ENCODE measurements at regions not wholly inside any gene's neighbourhood (a gene's known extent, or its start where the extent isn't known, plus 50 kb on each side); places are given as distances from the start of the nearest gene placed in this dataset.

DNA sequence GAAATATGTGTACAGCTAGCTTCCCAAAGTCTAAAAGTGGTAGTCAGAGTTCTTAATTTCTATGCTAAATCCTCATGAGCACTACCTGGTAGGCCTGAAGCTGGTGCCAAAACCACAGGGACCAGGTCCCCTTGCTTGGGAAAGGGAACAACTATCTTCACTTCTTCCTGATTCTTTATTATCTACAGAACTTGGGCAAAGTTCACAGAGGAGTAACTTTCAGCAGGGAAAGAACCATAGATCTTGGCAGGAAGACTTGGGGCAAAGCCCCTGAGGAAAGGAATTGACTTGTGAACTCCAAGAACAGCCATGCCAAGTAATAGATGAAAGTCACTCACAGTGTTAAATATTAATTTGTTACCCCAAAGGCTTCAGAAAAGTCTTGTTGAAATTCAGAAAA lies 193.0 kb downstream of the ZC3H11B start:
- H3K4me1 ChIP-seq (ENCODE audit: control insufficient read depth, insufficient read depth, low read length), result no peaks in the 10 kb centered on the region
- TF ChIP-seq OSR2 (tag by site-specific recombination; IDR thresholded peaks at IDR 0.05) (no peak), GLIS2 (tag by site-specific recombination; IDR thresholded peaks at IDR 0.05) (no peak), ZNF48 (tag by site-specific recombination; IDR thresholded peaks at IDR 0.05) (no peak), ZNF501 (tag by site-specific recombination; IDR thresholded peaks at IDR 0.05) (no peak), YY1 (tag by site-specific recombination; IDR thresholded peaks at IDR 0.05) (no peak), GLI4 (tag by site-specific recombination; IDR thresholded peaks at IDR 0.05) (no peak)
- TF ChIP-seq, protein P1, sequence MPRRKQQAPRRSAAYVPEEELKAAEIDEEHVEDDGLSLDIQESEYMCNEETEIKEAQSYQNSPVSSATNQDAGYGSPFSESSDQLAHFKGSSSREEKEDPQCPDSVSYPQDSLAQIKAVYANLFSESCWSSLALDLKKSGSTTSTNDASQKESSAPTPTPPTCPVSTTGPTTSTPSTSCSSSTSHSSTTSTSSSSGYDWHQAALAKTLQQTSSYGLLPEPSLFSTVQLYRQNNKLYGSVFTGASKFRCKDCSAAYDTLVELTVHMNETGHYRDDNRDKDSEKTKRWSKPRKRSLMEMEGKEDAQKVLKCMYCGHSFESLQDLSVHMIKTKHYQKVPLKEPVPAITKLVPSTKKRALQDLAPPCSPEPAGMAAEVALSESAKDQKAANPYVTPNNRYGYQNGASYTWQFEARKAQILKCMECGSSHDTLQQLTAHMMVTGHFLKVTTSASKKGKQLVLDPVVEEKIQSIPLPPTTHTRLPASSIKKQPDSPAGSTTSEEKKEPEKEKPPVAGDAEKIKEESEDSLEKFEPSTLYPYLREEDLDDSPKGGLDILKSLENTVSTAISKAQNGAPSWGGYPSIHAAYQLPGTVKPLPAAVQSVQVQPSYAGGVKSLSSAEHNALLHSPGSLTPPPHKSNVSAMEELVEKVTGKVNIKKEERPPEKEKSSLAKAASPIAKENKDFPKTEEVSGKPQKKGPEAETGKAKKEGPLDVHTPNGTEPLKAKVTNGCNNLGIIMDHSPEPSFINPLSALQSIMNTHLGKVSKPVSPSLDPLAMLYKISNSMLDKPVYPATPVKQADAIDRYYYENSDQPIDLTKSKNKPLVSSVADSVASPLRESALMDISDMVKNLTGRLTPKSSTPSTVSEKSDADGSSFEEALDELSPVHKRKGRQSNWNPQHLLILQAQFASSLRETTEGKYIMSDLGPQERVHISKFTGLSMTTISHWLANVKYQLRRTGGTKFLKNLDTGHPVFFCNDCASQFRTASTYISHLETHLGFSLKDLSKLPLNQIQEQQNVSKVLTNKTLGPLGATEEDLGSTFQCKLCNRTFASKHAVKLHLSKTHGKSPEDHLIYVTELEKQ (tag by site-specific recombination; IDR thresholded peaks at IDR 0.05; ENCODE audit: borderline replicate concordance), result no peak
- TF ChIP-seq, protein P2, sequence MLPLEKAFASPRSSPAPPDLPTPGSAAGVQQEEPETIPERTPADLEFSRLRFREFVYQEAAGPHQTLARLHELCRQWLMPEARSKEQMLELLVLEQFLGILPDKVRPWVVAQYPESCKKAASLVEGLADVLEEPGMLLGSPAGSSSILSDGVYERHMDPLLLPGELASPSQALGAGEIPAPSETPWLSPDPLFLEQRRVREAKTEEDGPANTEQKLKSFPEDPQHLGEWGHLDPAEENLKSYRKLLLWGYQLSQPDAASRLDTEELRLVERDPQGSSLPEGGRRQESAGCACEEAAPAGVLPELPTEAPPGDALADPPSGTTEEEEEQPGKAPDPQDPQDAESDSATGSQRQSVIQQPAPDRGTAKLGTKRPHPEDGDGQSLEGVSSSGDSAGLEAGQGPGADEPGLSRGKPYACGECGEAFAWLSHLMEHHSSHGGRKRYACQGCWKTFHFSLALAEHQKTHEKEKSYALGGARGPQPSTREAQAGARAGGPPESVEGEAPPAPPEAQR (tag by site-specific recombination; IDR thresholded peaks at IDR 0.05), result no peak
- no peak overlapping the region for H3K27ac ChIP-seq (ENCODE audit: extremely low read depth, low read depth, low read length)
- CTCF ChIA-PET, result interaction anchor here (0.6 to 1.0 kb wide), 2 partner anchors 33 to 34 kb away, joined by 3 to 4 read pairs; no protein-coding TSS in a partner anchor
- H3K9me3 ChIP-seq (ENCODE audit: control insufficient read depth, insufficient read depth, low read depth, low read length), result no peaks in the 10 kb centered on the region
- POLR2A ChIA-PET, result no interaction called here
- no peak overlapping the region for H3K4me3 ChIP-seq (ENCODE audit: low read depth, low read length)
- H3K36me3 ChIP-seq (ENCODE audit: control insufficient read depth in 2 of 2, insufficient read depth in 1 of 2, low read length in 2 of 2), result no peaks in the 10 kb centered on the region

DNA sequence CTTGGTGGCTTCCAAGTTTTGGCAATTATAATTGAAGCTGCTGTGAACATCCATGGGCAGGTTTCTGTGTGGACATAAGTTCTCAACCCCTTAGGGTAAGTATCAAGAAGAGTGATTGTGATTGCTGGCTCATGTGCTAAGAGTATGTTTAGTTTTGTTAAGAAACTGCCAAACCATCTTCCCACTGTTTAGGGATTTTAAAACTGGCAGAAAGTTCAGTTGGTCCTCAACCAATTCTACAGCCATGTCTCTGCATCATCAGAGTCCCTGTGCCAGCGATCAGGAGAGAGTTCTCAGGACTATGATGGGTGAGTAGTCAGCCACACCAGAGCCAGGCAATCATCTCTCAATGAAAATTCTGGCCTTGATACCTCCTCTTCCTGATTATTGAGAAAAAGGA lies 193.8 kb downstream of the ZC3H11B start:
- Histone ChIP-seq H3K4me1 (ENCODE audit: control insufficient read depth, insufficient read depth, low read length) (no peaks in the 10 kb centered on the region), H3K4me3 (ENCODE audit: low read depth, low read length) (no peak overlapping the region), H3K9me3 (ENCODE audit: control insufficient read depth, insufficient read depth, low read depth, low read length) (no peaks in the 10 kb centered on the region), H3K27ac (ENCODE audit: extremely low read depth, low read depth, low read length) (no peak overlapping the region), H3K36me3 (ENCODE audit: control insufficient read depth in 2 of 2, insufficient read depth in 1 of 2, low read length in 2 of 2) (no peaks in the 10 kb centered on the region)
- CTCF ChIA-PET, result interaction anchor here (1.0 kb wide), 1 partner anchor 33 kb away, joined by 3 read pairs; no protein-coding TSS in a partner anchor
- TF ChIP-seq, protein P1 (tag by site-specific recombination; IDR thresholded peaks at IDR 0.05; ENCODE audit: borderline replicate concordance), result no peak
- TF ChIP-seq ZEB2 (tag by site-specific recombination; IDR thresholded peaks at IDR 0.05) (no peak), ZNF48 (tag by site-specific recombination; IDR thresholded peaks at IDR 0.05) (no peak), ZNF624 (tag by site-specific recombination; IDR thresholded peaks at IDR 0.05) (no peak), ZFP69B (tag by site-specific recombination; IDR thresholded peaks at IDR 0.05) (no peak), ZNF391 (tag by site-specific recombination; IDR thresholded peaks at IDR 0.05; ENCODE audit: borderline replicate concordance, low read depth) (no peak), ZNF677 (tag by site-specific recombination; IDR thresholded peaks at IDR 0.05) (no peak), ZNF133 (tag by site-specific recombination; IDR thresholded peaks at IDR 0.05) (no peak), ZNF600 (tag by site-specific recombination; IDR thresholded peaks at IDR 0.05) (no peak), ZNF660 (tag by site-specific recombination; IDR thresholded peaks at IDR 0.05) (no peak), ZNF16 (tag by site-specific recombination; IDR thresholded peaks at IDR 0.05; ENCODE audit: low read depth) (no peak), ZNF76 (tag by site-specific recombination; IDR thresholded peaks at IDR 0.05; ENCODE audit: borderline replicate concordance, low read depth) (no peak), ZNF239 (tag by site-specific recombination; IDR thresholded peaks at IDR 0.05) (no peak), ZNF843 (tag by site-specific recombination; IDR thresholded peaks at IDR 0.05) (no peak), ZNF785 (tag by site-specific recombination; IDR thresholded peaks at IDR 0.05) (no peak), TRIM28 (IDR thresholded peaks at IDR 0.05; ENCODE audit: borderline replicate concordance, low read length) (no peak), ZNF302 (tag by site-specific recombination; IDR thresholded peaks at IDR 0.05; ENCODE audit: low read depth) (no peak)
- TF ChIP-seq, protein P3, sequence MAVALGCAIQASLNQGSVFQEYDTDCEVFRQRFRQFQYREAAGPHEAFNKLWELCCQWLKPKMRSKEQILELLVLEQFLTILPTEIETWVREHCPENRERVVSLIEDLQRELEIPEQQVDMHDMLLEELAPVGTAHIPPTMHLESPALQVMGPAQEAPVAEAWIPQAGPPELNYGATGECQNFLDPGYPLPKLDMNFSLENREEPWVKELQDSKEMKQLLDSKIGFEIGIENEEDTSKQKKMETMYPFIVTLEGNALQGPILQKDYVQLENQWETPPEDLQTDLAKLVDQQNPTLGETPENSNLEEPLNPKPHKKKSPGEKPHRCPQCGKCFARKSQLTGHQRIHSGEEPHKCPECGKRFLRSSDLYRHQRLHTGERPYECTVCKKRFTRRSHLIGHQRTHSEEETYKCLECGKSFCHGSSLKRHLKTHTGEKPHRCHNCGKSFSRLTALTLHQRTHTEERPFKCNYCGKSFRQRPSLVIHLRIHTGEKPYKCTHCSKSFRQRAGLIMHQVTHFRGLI (tag by site-specific recombination; IDR thresholded peaks at IDR 0.05), result no peak
- POLR2A ChIA-PET, result no interaction called here
